Fibroblast of pulmonary artery (primary cell): ENCODE measurements at regions not wholly inside any gene's neighbourhood (a gene's known extent, or its start where the extent isn't known, plus 50 kb on each side); places are given as distances from the start of the nearest gene placed in this dataset.
"Not testable (repeated sequence)": the region's sequence is repeated elsewhere in the genome, so short reads cannot be mapped to it uniquely, and the experiment has no call there.

Experiments
- DNase-seq: peaks from one replicate; pipeline ENCODE4 v3.0.0-alpha.2; 2010; ENCODE audit warnings: low read depth
- H3K4me3 ChIP-seq: replicated peaks from 2 replicates; pipeline ENCODE4 v1.5.1; 2011; ENCODE audit warnings: low read depth, mild to moderate bottlenecking, control low read depth, low read length, moderate library complexity
- CTCF ChIP-seq: IDR thresholded peaks from 2 replicates; pipeline ENCODE4 v1.5.1; 2011; ENCODE audit warnings: mild to moderate bottlenecking, control low read depth, low read length, inconsistent platforms; ENCODE audit errors: missing control alignments

- no peak for DNase-seq
Observed at GRCh38 chr6:91080871-91081270, 494.0 kb upstream of the MAP3K7 start.

GRCh38 chr6:91079969-91080368 is 493.1 kb upstream of the MAP3K7 start:
- no peak overlapping the region for H3K4me3 ChIP-seq
- TF ChIP-seq CTCF: no peak
- DNase-seq: no peak

More at GRCh38 chr6:91080871-91081270, 494.0 kb upstream of the MAP3K7 start:
- H3K4me3 ChIP-seq: no peak overlapping the region
- TF ChIP-seq CTCF: no peak

- no peak overlapping the region for H3K4me3 ChIP-seq
- TF ChIP-seq CTCF: no peak
- DNase-seq: no peak
Observed at GRCh38 chr6:91075244-91075976, 488.5 kb upstream of the MAP3K7 start.

DNA sequence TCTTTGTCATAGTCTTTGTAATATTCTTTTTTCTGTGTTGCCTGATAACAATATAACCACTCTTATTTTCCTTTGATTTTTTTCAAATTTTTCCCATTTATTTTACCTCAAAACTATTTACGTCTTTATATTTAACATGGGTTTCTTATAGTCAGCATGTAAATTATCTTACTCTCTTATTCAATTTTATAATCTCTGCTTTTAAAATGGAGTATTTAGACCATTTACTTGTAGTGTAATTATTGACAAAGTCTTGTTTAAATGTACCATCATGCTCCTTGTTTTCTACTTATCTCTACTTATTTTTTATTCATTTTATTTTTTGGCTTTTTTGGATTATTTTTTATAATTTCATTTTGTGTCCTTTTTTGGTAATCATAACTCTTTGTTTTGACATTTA is 476.5 kb upstream of the MAP3K7 start:
- H3K4me3 ChIP-seq: no peak overlapping the region
- no peak for TF ChIP-seq CTCF
- no peak for DNase-seq

- no peak overlapping the region for H3K4me3 ChIP-seq
- DNase-seq: no peak
- TF ChIP-seq CTCF: no peak
Observed at GRCh38 chr6:91057689-91058088, 470.8 kb upstream of the MAP3K7 start.

- H3K4me3 ChIP-seq: no peak overlapping the region
- DNase-seq: no peak
- no peak for TF ChIP-seq CTCF
Observed at GRCh38 chr6:91055959-91056358, 469.1 kb upstream of the MAP3K7 start.

DNA sequence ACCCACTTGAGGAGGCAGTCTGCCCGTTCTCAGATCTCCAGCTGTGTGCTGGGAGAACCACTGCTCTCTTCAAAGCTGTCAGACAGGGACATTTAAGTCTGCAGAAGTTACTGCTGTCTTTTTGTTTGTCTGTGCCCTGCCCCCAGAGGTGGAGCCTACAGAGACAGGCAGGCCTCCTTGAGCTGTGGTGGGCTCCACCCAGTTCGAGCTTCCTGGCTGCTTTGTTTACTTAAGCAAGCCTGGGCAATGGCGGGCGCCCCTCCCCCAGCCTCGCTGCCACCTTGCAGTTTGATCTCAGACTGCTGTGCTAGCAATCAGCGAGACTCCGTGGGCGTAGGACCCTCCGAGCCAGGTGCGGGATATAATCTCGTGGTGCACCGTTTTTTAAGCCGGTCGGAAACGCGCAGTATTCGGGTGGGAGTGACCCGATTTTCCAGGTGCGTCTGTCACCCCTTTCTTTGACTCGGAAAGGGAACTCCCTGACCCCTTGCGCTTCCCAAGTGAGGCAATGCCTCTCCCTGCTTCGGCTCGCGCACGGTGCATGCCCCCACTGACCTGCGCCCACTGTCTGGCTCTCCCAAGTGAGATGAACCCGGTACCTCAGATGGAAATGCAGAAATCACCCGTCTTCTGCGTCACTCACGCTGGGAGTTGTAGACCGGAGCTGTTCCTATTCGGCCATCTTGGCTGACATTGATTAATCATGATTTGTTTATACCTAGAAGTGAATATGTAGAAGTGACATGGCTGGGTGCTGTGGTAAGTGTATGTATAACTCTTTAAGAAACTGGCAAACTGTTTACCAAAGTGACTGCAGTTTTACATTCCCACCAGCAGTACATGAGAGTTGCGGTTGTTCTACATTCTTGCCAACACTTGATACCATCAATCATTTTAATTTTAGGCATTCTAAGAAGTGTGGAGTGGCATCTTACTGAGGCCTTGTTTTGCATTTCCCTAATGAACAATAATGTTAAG is 465.9 kb upstream of the MAP3K7 start:
- DNase-seq, H3K4me3 ChIP-seq: not testable (repeated sequence)
